NB4 (cell line): ENCODE measurements at regions not wholly inside any gene's neighbourhood (a gene's known extent, or its start where the extent isn't known, plus 50 kb on each side); places are given as distances from the start of the nearest gene placed in this dataset.

ENCODE experiments used
- DNase-seq: peaks from one replicate; pipeline ENCODE4 v3.0.0; 2010; ENCODE audit warnings: low read depth
- H3K4me3 ChIP-seq: one replicate; pipeline ENCODE4 v1.5.1; 2011; ENCODE audit warnings: mild to moderate bottlenecking, low read depth, low read length, moderate library complexity
- CTCF ChIP-seq: IDR thresholded peaks from one replicate; pipeline ENCODE4 v1.5.1; 2012; ENCODE audit warnings: low read depth, low read length
- MAX ChIP-seq: IDR thresholded peaks from 2 replicates; pipeline ENCODE4 v1.6.1; 2011; ENCODE audit warnings: low read depth, low read length
- MYC ChIP-seq: IDR thresholded peaks from 2 replicates; pipeline ENCODE4 v1.6.1; 2011; ENCODE audit warnings: low read depth, low read length
- POLR2A ChIP-seq: IDR thresholded peaks from 2 replicates; pipeline ENCODE4 v1.6.1; 2011; ENCODE audit warnings: mild to moderate bottlenecking; ENCODE audit not compliant: insufficient read length; ENCODE audit errors: extremely low read depth

- DNase-seq: no peak
- TF ChIP-seq CTCF (no peak), POLR2A (no peak), MYC (no peak), MAX (no peak)
- H3K4me3 ChIP-seq: no peak overlapping the region
Measured at GRCh38 chr2:149727927-149728326, 140.4 kb upstream of the MMADHC start.

- DNase-seq: no peak
- H3K4me3 ChIP-seq: no peak overlapping the region
- TF ChIP-seq POLR2A: no peak
- TF ChIP-seq MYC: no peak
- TF ChIP-seq CTCF: no peak
- no peak for TF ChIP-seq MAX
Measured at GRCh38 chr2:149725234-149725633, 137.7 kb upstream of the MMADHC start.

GRCh38 chr2:149724091-149724490 is 136.5 kb upstream of the MMADHC start:
- TF ChIP-seq MYC: no peak
- TF ChIP-seq MAX: no peak
- no peak for TF ChIP-seq CTCF
- no peak overlapping the region for H3K4me3 ChIP-seq
- no peak for DNase-seq

GRCh38 chr2:149720615-149721014 is 133.0 kb upstream of the MMADHC start:
- no peak overlapping the region for H3K4me3 ChIP-seq
- TF ChIP-seq MYC: no peak
- no peak for TF ChIP-seq CTCF
- no peak for TF ChIP-seq MAX
- TF ChIP-seq POLR2A: no peak
- no peak for DNase-seq

GRCh38 chr2:149719695-149720094 is 132.1 kb upstream of the MMADHC start:
- DNase-seq: no peak
- H3K4me3 ChIP-seq: no peak overlapping the region
- TF ChIP-seq CTCF: no peak
- no peak for TF ChIP-seq MAX
- TF ChIP-seq MYC: no peak
- TF ChIP-seq POLR2A: no peak

- no peak for TF ChIP-seq MYC
- TF ChIP-seq POLR2A: no peak
- no peak for TF ChIP-seq MAX
- no peak for TF ChIP-seq CTCF
- H3K4me3 ChIP-seq: no peak overlapping the region
- DNase-seq: no peak
Measured at GRCh38 chr2:149716687-149717086, 129.1 kb upstream of the MMADHC start.
